ENCODE measurements at regions not wholly inside any gene's neighbourhood (a gene's known extent, or its start where the extent isn't known, plus 50 kb on each side); places are given as distances from the start of the nearest gene placed in this dataset.

- TF ChIP-seq POLR2A (IDR thresholded peaks at IDR 0.05), result no peak
- TF ChIP-seq CTCF (IDR thresholded peaks at IDR 0.05), result no peak
Measured at GRCh38 chr5:10839118-10839517, 78.1 kb upstream of the DAP start.
